Upper lobe of left lung (tissue), 6 donors: ENCODE measurements at regions not wholly inside any gene's neighbourhood (a gene's known extent, or its start where the extent isn't known, plus 50 kb on each side); places are given as distances from the start of the nearest gene placed in this dataset.

Experiments used
- ATAC-seq, 2 donors: fragments of 200-7000 bp; cut with Tn5 transposase; one replicate each; pipeline ENCODE4 v1.9.1; 2022; ENCODE audit warnings: mild to moderate bottlenecking in 2 of 2, moderate library complexity in 2 of 2; ENCODE audit not compliant: low FRiP score in 2 of 2
- DNase-seq, 2 donors: peaks; one replicate each; pipeline ENCODE4 v3.0.0-alpha.2; 2019 to 2020
- H3K27ac ChIP-seq, 4 donors: fragments of 200-600 bp; sonication (generic); one replicate each; pipeline ENCODE4 v1.5.1; 2016 to 2019
- H3K27me3 ChIP-seq, 4 donors: fragments of 200-600 bp; sonication (generic); one replicate each; pipeline ENCODE4 v1.5.1; 2017 to 2019
- H3K36me3 ChIP-seq, 4 donors: fragments of 200-600 bp; sonication (generic); one replicate each; pipeline ENCODE4 v1.5.1; 2016 to 2019
- H3K4me1 ChIP-seq, 4 donors: fragments of 200-600 bp; sonication (generic); one replicate each; pipeline ENCODE4 v1.5.1; 2018 to 2019
- H3K4me3 ChIP-seq, 4 donors: fragments of 200-600 bp; sonication (generic); one replicate each; pipeline ENCODE4 v1.5.1; 2017 to 2019; ENCODE audit warnings: mild to moderate bottlenecking in 2 of 4, moderate library complexity in 1 of 4
- H3K9me3 ChIP-seq, 4 donors: fragments of 200-600 bp; sonication (generic); one replicate each; pipeline ENCODE4 v1.5.1; 2018 to 2019
- EP300 ChIP-seq, 4 donors: sonication (generic); formaldehyde crosslinking; IDR thresholded peaks; one replicate each; pipeline ENCODE4 v1.5.1; 2017; ENCODE audit warnings: antibody characterized with exemption in 4 of 4, control low read depth in 2 of 4
- POLR2A ChIP-seq, 4 donors: fragments of 450-650 bp; IDR thresholded peaks; one replicate each; pipeline ENCODE4 v1.5.1; 2016 to 2017; ENCODE audit warnings: antibody characterized with exemption in 4 of 4, mild to moderate bottlenecking in 2 of 4
- POLR2AphosphoS5 ChIP-seq, 2 donors: sonication (generic); formaldehyde crosslinking; IDR thresholded peaks; one replicate each; pipeline ENCODE4 v1.5.1; 2017; ENCODE audit warnings: antibody characterized with exemption in 2 of 2
- WGBS, 2 donors: methylation state at CpG; one replicate each; pipeline ENCODE4 v1.1.5; 2017 to 2018; 5-methylcytosine and 5-hydroxymethylcytosine counted together
- TF ChIP-seq, protein P1 (sequence below), 6 experiments: fragments of 450-650 bp in 4 of 6; fragments of 200-600 bp in 2 of 6; sonication (generic) in 2 of 6; IDR thresholded peaks; one replicate each; pipeline ENCODE4 v1.5.1; 2016 to 2019; ENCODE audit warnings: antibody characterized with exemption in 6 of 6
- donor health status: DM: no; HTN: no; CAD: no; lungs with moderate emphysema.
- donor health status: DM: no; HTN: yes; CAD: no; lungs with severe emphysema.

DNA sequence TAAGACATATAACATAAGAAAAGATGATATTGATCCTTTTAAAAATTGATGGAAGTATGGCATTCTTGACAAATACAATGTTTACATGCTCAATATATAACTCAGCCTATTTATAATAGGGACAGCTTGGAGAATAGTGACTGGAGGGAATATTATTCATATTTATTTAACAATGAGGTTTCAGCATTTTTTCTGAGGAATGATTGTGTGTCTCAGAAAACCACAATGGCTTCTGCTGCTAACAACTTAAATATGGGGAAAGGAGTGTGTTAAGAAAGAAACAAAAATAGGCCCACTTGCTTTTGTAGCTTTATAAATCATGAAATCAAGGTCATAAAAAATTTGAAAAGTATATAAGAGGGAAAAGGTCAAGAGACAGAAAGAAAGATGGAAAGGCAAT, 163.2 kb upstream of the TBX18 start:
- Histone ChIP-seq H3K27me3 (no peaks in the 10 kb centered on the region), H3K27ac (no peak overlapping the region), H3K9me3 (no peaks in the 10 kb centered on the region), H3K4me1 (no peaks in the 10 kb centered on the region), H3K36me3 (no peaks in the 10 kb centered on the region), H3K4me3 (no peak overlapping the region)
- DNase-seq (no peak), ATAC-seq (no peak)
- TF ChIP-seq EP300 (IDR thresholded peaks at IDR 0.05) (no peak), POLR2A (IDR thresholded peaks at IDR 0.05) (no peak), POLR2AphosphoS5 (IDR thresholded peaks at IDR 0.05) (no peak)
- TF ChIP-seq, protein P1, sequence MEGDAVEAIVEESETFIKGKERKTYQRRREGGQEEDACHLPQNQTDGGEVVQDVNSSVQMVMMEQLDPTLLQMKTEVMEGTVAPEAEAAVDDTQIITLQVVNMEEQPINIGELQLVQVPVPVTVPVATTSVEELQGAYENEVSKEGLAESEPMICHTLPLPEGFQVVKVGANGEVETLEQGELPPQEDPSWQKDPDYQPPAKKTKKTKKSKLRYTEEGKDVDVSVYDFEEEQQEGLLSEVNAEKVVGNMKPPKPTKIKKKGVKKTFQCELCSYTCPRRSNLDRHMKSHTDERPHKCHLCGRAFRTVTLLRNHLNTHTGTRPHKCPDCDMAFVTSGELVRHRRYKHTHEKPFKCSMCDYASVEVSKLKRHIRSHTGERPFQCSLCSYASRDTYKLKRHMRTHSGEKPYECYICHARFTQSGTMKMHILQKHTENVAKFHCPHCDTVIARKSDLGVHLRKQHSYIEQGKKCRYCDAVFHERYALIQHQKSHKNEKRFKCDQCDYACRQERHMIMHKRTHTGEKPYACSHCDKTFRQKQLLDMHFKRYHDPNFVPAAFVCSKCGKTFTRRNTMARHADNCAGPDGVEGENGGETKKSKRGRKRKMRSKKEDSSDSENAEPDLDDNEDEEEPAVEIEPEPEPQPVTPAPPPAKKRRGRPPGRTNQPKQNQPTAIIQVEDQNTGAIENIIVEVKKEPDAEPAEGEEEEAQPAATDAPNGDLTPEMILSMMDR (IDR thresholded peaks at IDR 0.05) = no peak

DNA sequence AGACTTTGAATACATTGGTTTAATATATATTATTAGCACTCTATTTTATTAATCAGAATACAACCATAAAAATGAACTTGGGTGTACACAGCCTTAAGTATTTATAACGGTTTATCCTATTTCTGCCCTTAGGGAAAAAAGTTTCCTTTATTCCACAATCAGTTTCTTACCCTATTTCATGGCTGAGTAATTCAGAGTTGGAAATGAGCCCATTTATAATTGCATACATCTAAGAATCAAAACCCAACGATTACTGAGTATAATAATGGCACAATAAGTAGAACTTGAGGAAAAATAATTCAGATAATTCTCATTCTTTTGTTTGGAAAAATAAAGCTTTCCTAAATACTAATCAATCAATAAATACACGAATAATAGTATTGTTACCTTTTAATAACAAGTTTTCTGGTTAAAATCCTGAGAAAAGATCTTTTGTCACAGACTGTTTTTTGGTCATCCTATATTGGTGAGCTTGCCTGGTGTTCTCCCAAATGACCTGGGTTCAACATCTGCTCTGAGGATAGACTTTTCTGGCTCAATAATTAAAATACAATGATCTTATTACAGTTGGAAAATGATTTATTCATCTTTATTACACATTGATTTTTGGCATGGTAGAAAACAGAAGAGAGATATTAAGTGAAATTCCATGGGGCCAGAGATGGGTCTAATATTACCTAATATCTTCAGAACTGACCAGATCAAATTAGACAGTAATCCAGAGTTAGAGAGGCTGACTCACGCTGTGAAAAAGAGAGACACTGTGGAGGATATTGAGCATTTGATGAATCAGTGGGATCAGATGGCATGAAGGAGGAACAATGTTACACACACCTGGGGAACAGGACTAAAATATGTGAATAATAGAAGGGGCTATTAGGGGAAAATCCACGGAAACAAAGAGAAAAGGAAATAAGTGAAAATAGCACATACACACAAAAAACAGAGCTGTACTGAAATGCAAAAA, 162.1 kb upstream of the TBX18 start:
- no peaks in the 10 kb centered on the region for H3K4me1 ChIP-seq
- WGBS, 2 donors = 63 to 69% methylated on average over 5 of the region's 5 CpGs
- no peak for ATAC-seq
- H3K4me3 ChIP-seq = no peak overlapping the region
- no peak for DNase-seq
- no peaks in the 10 kb centered on the region for H3K36me3 ChIP-seq
- H3K27ac ChIP-seq = no peak overlapping the region
- TF ChIP-seq, protein P1 (IDR thresholded peaks at IDR 0.05) = no peak
- TF ChIP-seq POLR2A (IDR thresholded peaks at IDR 0.05) = no peak
- no peak for TF ChIP-seq EP300 (IDR thresholded peaks at IDR 0.05)
- no peak for TF ChIP-seq POLR2AphosphoS5 (IDR thresholded peaks at IDR 0.05)
- H3K27me3 ChIP-seq = no peaks in the 10 kb centered on the region
- H3K9me3 ChIP-seq = no peaks in the 10 kb centered on the region

DNA sequence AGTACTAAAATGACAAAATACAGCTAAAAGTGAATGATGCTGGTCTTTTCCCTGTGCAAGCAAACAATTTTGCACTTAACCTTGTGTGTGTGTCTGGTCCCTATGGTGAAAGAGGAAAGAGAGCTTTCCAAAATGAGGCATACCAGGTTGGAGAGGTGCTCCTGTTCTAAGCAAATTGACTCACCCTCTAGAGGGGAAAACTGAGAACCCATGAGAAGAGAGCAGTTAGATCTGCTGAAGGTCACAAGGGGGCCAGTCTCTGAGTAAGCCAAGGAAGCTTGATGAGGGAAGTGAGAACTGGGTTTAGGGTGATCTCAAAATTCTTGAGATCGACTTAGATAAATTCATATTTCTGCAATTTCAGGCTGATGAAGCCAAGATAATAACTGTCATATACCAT, 157.5 kb upstream of the TBX18 start:
- no peaks in the 10 kb centered on the region for H3K9me3 ChIP-seq
- H3K4me1 ChIP-seq = no peaks in the 10 kb centered on the region
- ATAC-seq (no peak), DNase-seq (no peak)
- TF ChIP-seq EP300 (IDR thresholded peaks at IDR 0.05) = no peak
- TF ChIP-seq, protein P1 (IDR thresholded peaks at IDR 0.05) = no peak
- no peak for TF ChIP-seq POLR2AphosphoS5 (IDR thresholded peaks at IDR 0.05)
- no peak for TF ChIP-seq POLR2A (IDR thresholded peaks at IDR 0.05)
- H3K36me3 ChIP-seq = no peaks in the 10 kb centered on the region
- 77 to 83% methylated on average over 1 of the region's 1 CpG for WGBS, 2 donors
- H3K4me3 ChIP-seq = no peak overlapping the region
- no peak overlapping the region for H3K27ac ChIP-seq
- no peaks in the 10 kb centered on the region for H3K27me3 ChIP-seq

- 87 to 100% methylated on average over 1 of the region's 1 CpG for WGBS, 2 donors
- no peaks in the 10 kb centered on the region for H3K27me3 ChIP-seq
- H3K9me3 ChIP-seq = no peaks in the 10 kb centered on the region
- no peak overlapping the region for H3K4me3 ChIP-seq
- H3K27ac ChIP-seq = no peak overlapping the region
- no peak for TF ChIP-seq POLR2AphosphoS5 (IDR thresholded peaks at IDR 0.05)
- TF ChIP-seq EP300 (IDR thresholded peaks at IDR 0.05) = no peak
- TF ChIP-seq, protein P1 (IDR thresholded peaks at IDR 0.05) = no peak
- no peak for TF ChIP-seq POLR2A (IDR thresholded peaks at IDR 0.05)
- DNase-seq (no peak), ATAC-seq (no peak)
- no peaks in the 10 kb centered on the region for H3K4me1 ChIP-seq
- no peaks in the 10 kb centered on the region for H3K36me3 ChIP-seq
Observed at GRCh38 chr6:84920021-84920420, 155.6 kb upstream of the TBX18 start.

GRCh38 chr6:84916704-84917103, 152.3 kb upstream of the TBX18 start:
- H3K27me3 ChIP-seq = no peaks in the 10 kb centered on the region
- ATAC-seq = no peak
- H3K9me3 ChIP-seq = no peaks in the 10 kb centered on the region
- DNase-seq = no peak
- H3K36me3 ChIP-seq = no peaks in the 10 kb centered on the region
- 79 to 82% methylated on average over 3 of the region's 3 CpGs for WGBS, 2 donors
- H3K27ac ChIP-seq = no peak overlapping the region
- no peaks in the 10 kb centered on the region for H3K4me1 ChIP-seq
- TF ChIP-seq POLR2A (IDR thresholded peaks at IDR 0.05) (no peak), POLR2AphosphoS5 (IDR thresholded peaks at IDR 0.05) (no peak), EP300 (IDR thresholded peaks at IDR 0.05) (no peak)
- TF ChIP-seq, protein P1 (IDR thresholded peaks at IDR 0.05) = no peak
- no peak overlapping the region for H3K4me3 ChIP-seq
